Hematopoietic multipotent progenitor cell treated with erythropoietin and hydrocortisone succinate and interleukin-3 and kit ligand, for 15 days (in vitro differentiated cells): ENCODE measurements at regions not wholly inside any gene's neighbourhood (a gene's known extent, or its start where the extent isn't known, plus 50 kb on each side); places are given as distances from the start of the nearest gene placed in this dataset.

Experiments used
- DNase-seq: peaks from one replicate; pipeline ENCODE4 v3.0.0-alpha.2; 2015; ENCODE audit warnings: low spot score

DNA sequence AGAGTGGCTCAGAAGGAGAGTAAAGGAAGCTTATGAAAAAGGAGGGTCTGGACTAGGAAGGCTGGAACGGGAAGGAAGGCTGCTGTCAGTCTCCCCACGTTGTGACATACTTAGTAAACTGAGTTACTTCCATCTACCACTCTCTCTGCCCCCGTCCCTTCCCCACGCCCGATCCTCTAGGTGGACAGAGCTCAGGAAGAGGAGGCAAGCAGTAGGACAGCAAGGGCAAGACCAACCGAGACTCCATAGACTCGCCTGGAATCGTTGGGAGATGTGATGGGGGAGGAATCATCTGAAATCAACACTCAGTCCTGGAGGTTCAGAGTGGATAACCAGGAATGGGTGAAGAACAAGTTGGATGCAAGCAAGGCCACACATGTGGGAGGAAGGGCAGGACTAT is 240.7 kb downstream of the BUD13 start:
- no peak for DNase-seq

DNA sequence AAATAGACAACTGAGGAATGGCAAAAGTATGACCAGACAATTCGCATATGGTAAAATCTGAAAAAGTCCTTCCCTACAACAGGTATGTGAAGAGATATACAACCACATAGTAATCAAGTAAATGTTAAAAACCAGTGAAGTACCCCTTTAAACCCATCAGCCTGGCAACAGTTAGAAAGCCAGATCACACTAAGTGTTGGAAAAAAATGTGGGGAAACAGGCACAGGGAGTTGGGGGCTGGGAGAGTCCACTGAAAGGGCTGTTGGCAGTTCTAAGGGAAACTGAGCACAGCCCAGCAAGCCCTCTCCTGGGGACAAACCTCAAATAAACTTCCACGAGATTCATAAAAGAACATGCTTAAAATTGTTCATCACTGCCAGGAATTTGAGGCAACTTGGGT is 242.1 kb downstream of the BUD13 start:
- DNase-seq: no peak

- DNase-seq: no peak
Measured at GRCh38 chr11:116529271-116529670, 243.5 kb downstream of the BUD13 start.

- no peak for DNase-seq
Measured at GRCh38 chr11:116527180-116527991, 245.4 kb downstream of the BUD13 start.

DNA sequence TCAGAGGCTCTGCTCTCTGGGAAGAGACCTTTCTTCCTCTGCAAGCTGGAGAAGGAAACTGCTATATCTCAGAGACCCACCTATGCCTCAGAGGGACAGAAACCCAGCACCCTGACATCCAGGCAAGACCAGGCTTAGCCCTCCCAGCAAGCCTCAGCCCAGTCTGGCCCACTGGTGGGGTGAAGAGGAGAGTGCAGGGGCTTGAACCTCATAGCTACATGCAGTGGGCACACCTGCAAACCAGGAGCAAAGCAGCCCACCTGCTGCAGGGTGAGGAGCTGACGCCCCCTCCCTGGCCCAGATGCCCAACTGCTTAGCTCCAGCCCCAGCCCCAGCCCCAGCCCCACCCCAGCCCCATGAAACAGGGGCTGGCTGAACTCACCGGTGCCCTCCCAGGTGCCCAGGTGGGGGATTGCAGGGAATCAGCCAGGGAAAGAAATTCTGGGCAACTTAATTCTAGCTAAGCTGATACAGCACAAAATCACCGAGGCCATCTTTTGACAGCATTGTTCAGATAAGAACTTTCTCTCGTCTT is 246.8 kb downstream of the BUD13 start:
- no peak for DNase-seq

- DNase-seq: no peak
Measured at GRCh38 chr11:116519499-116519898, 253.3 kb downstream of the BUD13 start.

DNA sequence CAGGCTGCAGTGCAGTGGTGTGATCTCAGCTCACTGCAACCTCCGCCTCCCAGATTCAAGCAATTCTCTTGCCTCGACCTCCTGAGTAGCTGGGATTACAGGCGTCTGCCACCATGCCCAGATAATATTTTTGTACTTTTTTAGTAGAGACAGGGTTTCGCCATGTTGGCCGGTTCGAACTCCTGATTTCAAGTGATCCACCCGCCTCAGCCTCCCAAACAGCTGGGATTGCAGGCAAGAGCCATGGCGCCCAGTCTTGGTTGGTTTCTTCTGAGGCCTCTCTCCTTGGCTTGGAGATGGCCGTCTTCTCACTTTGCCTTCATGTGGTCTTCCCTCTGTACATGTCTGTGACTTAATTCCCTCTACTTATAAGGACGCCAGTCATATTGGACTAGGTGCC is 254.6 kb downstream of the BUD13 start:
- no peak for DNase-seq

DNA sequence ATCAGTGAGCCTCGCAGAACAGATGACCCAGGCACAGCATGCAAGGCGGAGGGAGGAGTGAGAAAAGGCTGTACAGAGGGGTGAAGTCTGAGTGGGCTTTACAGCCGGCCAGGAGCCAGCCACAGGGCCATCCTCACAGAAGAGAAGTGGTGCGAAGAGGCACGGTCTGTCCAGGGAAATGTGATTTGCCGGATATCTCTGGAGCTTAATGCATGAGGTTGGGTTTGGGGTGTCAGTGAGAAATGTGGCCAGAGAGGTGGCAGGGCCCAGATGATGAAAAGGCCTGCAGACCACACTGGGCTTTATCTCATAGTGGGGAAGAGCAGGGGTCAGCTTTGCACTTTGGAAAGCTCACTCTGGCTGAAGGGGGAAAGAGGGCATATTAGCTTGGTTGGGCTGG is 255.2 kb downstream of the BUD13 start:
- DNase-seq: no peak

- no peak for DNase-seq
Measured at GRCh38 chr11:116517077-116517476, 255.7 kb downstream of the BUD13 start.

GRCh38 chr11:116515664-116516184 is 257.1 kb downstream of the BUD13 start:
- no peak for DNase-seq

DNA sequence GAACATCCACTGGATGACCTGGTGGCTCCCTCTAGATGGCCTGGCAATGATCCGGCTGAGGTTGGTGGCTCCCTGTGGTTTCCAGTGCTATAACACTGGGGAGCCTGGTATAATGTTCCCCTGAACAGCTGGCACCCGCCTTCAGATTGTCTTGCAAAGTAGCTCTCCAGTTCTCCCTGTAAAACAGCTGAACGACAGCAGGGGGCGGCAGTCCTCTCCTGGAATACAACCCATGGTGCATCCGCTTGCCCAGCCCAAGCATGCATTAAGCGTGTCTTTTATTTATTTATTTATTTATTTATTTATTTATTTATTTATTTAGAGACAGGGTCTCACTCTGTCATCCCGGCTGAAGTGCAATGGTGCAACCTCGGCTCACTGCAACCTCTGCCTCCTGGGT is 258.9 kb downstream of the BUD13 start:
- peak; percentile 10 for DNase-seq

- DNase-seq: no peak
Measured at GRCh38 chr11:116513278-116513823, 259.4 kb downstream of the BUD13 start.

DNA sequence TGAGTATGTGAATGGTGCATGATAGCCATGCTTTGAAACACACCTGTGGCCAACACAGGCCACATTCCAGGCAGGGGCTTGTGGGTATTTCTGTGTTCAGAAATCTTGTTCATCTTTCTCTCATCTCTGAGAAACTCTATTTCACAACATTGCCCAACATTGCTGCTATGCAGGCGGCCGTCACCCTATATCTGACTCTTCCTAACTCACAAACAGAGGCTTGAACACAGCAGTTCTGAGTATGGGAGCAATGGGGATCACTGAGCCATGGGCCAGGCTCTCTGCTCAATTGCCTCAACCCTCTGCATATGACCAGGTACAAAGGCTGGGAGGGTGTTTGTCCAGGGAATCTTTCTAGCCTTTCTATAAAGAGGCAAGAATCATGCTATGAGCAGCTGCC is 259.9 kb downstream of the BUD13 start:
- no peak for DNase-seq

DNA sequence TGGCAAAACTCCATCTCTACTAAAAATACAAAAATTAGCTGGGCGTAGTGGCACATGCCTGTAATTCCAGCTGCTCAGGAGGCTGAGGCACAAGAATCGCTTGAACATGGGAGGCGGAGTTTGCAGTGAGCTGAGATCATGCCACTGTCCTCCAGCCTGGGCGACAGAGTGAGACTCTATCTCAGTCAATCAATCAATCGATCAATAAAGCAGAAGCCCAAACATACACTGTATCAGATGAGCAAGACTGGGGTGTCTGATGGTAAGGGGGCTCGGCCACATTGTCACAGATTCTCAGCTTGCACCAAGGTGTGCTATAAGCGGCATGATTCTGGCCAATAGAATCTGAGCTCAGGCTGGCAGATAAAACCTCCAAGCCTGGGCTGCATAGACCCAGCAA is 261.1 kb downstream of the BUD13 start:
- no peak for DNase-seq

DNA sequence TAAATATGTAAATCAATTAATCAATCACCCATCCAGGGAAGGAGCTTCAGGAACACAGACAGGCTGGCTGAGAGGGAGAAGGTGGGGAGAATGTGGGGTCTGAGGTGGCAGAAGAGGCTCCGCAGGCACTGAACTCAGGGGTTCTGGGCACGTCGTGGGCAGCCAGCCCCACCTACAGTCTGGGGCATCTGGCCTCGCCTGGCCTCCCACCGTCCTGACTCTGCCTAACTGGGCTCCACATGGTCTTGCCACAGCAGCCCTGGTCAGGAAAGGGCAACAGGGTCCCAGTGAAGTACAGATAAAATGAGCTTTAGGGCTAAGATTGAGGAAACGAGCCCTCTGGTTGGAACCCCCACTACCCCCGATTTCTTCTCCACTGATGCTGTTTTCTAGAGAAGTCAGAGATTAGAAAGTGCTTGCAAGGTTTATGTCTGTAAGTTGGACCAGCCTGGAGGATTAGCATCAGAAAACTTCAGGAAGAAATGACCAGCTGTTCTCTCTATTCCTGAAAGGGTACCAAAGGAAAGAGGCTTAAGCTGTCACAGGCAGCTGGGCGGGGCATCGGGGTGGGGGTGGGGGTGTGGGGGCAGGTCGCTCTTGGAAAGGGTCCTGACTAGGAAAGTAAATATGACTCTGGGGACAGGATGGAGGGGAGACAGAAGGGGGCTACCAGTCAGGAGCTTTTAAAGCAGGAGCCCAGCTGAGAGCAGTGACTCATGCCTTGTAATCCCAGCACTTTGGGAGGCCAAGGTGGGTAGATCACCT is 261.7 kb downstream of the BUD13 start:
- no peak for DNase-seq

DNA sequence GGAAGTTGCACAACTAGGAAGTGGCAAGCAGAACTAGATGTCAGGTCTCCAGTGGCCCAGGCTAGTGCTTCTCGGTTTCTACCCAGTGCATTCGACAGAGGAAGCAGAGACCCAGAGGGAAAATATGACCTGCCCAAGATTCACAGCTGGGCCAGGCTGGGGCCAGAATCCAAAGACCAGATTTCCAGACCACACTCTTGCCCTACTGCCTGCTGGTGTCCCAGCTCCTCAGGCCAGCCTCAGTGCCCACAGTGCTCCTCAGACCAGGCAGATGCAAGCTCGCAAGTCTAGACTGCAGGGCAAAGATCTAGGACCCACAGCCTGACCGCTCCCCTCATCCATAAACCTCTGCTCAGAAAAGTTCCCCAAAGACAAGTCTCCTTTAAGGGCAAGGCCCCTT is 262.6 kb downstream of the BUD13 start:
- no peak for DNase-seq

DNA sequence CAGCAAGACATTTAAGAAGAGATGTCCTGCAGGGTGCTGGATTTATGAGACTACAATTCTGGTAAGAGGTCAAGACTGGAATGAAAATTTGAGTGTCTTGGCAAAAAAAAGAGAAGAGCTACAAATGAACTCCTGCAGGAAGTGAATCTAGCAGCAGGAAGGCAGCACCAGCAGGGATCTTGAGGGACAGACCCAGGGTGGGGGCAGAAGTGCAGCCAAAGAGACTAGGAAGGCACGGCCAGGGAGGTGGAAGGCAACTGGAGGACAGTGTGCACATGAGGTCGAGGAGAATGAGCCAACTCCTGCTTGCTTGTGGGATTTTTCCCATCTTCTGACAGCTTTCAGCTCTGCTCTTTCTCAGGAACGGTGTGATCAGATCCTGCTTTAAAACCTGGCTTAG is 263.2 kb downstream of the BUD13 start:
- no peak for DNase-seq

- DNase-seq: no peak
Measured at GRCh38 chr11:116507849-116508695, 264.7 kb downstream of the BUD13 start.

GRCh38 chr11:116507016-116507415 is 265.8 kb downstream of the BUD13 start:
- DNase-seq: no peak

DNA sequence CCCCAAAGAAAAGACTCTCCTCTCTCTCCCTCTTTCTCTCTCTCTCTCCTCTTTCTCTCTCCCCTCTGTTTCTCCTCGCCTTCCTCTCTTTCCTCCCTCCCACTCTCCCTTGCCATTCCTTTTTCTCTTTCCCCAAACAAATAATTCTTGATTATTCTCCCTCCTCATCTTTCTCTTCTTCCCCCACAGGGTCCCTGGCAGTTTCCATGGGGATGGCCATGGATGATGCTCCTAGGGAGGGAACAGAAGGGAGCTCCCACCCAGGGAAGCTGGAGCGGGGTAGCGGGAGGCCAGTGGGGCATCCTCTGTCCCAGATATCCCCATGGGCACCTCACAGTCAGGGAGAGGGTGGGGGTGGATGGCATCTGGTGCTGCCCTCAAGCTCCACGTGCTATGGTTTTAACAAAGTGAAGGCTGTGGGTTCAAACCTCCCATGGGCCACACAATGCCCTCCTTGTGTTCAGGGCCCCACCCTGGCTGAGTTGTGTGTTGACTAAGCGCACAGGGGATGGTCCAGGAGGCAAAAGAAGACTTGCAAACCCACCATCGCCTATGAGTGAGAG is 266.4 kb downstream of the BUD13 start:
- DNase-seq: no peak
